GM18858 (cell line): ENCODE measurements at regions not wholly inside any gene's neighbourhood (a gene's known extent, or its start where the extent isn't known, plus 50 kb on each side); places are given as distances from the start of the nearest gene placed in this dataset.
A peak's percentile ranks its signal among the peaks of the same experiment; 100 is the strongest.

ENCODE experiments used
- ATAC-seq: cut with Tn5 transposase; IDR thresholded peaks from one replicate; pipeline ENCODE4 v1.9.1; 2021; ENCODE audit not compliant: unreplicated experiment

GRCh38 chr6:82072751-82073150 is 174.8 kb downstream of the IBTK start:
- no peak for ATAC-seq

GRCh38 chr6:82072121-82072521 is 175.4 kb downstream of the IBTK start:
- ATAC-seq: no peak

- no peak for ATAC-seq
Measured at GRCh38 chr6:82068721-82069120, 178.8 kb downstream of the IBTK start.

- peak; percentile 99 for ATAC-seq
Measured at GRCh38 chr6:82066991-82067411, 180.5 kb downstream of the IBTK start.

GRCh38 chr6:82066196-82066595 is 181.3 kb downstream of the IBTK start:
- ATAC-seq: no peak

- no peak for ATAC-seq
Measured at GRCh38 chr6:82063574-82063973, 184.0 kb downstream of the IBTK start.

- ATAC-seq: no peak
Measured at GRCh38 chr6:82062219-82062618, 185.3 kb downstream of the IBTK start.

- ATAC-seq: no peak
Measured at GRCh38 chr6:82057846-82058554, 189.5 kb downstream of the IBTK start.

GRCh38 chr6:82056567-82056966 is 191.0 kb downstream of the IBTK start:
- no peak for ATAC-seq

GRCh38 chr6:82045965-82046756 is 201.4 kb downstream of the IBTK start:
- ATAC-seq: no peak

- ATAC-seq: peak; percentile 79
Measured at GRCh38 chr6:82040405-82041221, 206.9 kb downstream of the IBTK start.

GRCh38 chr6:82038631-82039030 is 208.9 kb downstream of the IBTK start:
- no peak for ATAC-seq

GRCh38 chr6:82035526-82035925 is 212.0 kb downstream of the IBTK start:
- ATAC-seq: no peak

- ATAC-seq: no peak
Measured at GRCh38 chr6:82033631-82034211, 213.8 kb downstream of the IBTK start.

GRCh38 chr6:82032444-82032843 is 215.1 kb downstream of the IBTK start:
- no peak for ATAC-seq

GRCh38 chr6:82030761-82031503 is 216.6 kb downstream of the IBTK start:
- ATAC-seq: no peak

GRCh38 chr6:82030301-82030700 is 217.2 kb downstream of the IBTK start:
- ATAC-seq: no peak

GRCh38 chr6:82025271-82025670 is 222.3 kb downstream of the IBTK start:
- no peak for ATAC-seq

GRCh38 chr6:82022614-82023129 is 224.9 kb downstream of the IBTK start:
- no peak for ATAC-seq

GRCh38 chr6:82017773-82018172 is 229.8 kb downstream of the IBTK start:
- no peak for ATAC-seq
